ENCODE measurements at regions not wholly inside any gene's neighbourhood (a gene's known extent, or its start where the extent isn't known, plus 50 kb on each side); places are given as distances from the start of the nearest gene placed in this dataset.

GRCh38 chr4:132238697-132239096 is 910.4 kb upstream of the PCDH10 start:
- intact Hi-C loops (cut with DNase I): no loop called here
- H3K4me1 ChIP-seq (replicated peaks): no peaks in the 10 kb centered on the region
- no peaks in the 10 kb centered on the region for H3K9me3 ChIP-seq
- H3K27ac ChIP-seq: no peak overlapping the region
- no peaks in the 10 kb centered on the region for H3K27me3 ChIP-seq (replicated peaks; ENCODE audit: insufficient read depth)
- no peak for TF ChIP-seq POLR2A (IDR thresholded peaks at IDR 0.05)
- TF ChIP-seq CTCF (IDR thresholded peaks at IDR 0.05): no peak
- no peak overlapping the region for H3K4me3 ChIP-seq
- WGBS: 74% methylated on average over 1 of the region's 1 CpG
- no peak for DNase-seq (ENCODE audit: low spot score)
- H3K36me3 ChIP-seq: no peaks in the 10 kb centered on the region

GRCh38 chr4:132240081-132240480 is 909.0 kb upstream of the PCDH10 start:
- WGBS: 58% methylated on average over 4 of the region's 4 CpGs
- Histone ChIP-seq H3K4me3 (no peak overlapping the region), H3K27me3 (replicated peaks; ENCODE audit: insufficient read depth) (no peaks in the 10 kb centered on the region), H3K9me3 (no peaks in the 10 kb centered on the region), H3K27ac (no peak overlapping the region), H3K36me3 (no peaks in the 10 kb centered on the region), H3K4me1 (replicated peaks) (no peaks in the 10 kb centered on the region)
- intact Hi-C loops (cut with DNase I): no loop called here
- TF ChIP-seq CTCF (IDR thresholded peaks at IDR 0.05) (no peak), POLR2A (IDR thresholded peaks at IDR 0.05) (no peak), POLR2AphosphoS5 (IDR thresholded peaks at IDR 0.05) (no peak)
- DNase-seq (ENCODE audit: low spot score): no peak

GRCh38 chr4:132245319-132245718 is 903.8 kb upstream of the PCDH10 start:
- TF ChIP-seq POLR2AphosphoS5 (IDR thresholded peaks at IDR 0.05) (no peak), POLR2A (IDR thresholded peaks at IDR 0.05) (no peak), CTCF (IDR thresholded peaks at IDR 0.05) (no peak)
- Histone ChIP-seq H3K4me1 (replicated peaks) (no peaks in the 10 kb centered on the region), H3K27ac (no peak overlapping the region), H3K36me3 (no peaks in the 10 kb centered on the region), H3K9me3 (no peaks in the 10 kb centered on the region), H3K4me3 (no peak overlapping the region), H3K27me3 (replicated peaks; ENCODE audit: insufficient read depth) (no peaks in the 10 kb centered on the region)
- 38% methylated on average over 3 of the region's 3 CpGs for WGBS
- DNase-seq (ENCODE audit: low spot score): no peak
- intact Hi-C loops (cut with DNase I): no loop called here

- no peak overlapping the region for H3K27ac ChIP-seq
- no peak overlapping the region for H3K4me3 ChIP-seq
- H3K9me3 ChIP-seq: no peaks in the 10 kb centered on the region
- intact Hi-C loops (cut with DNase I): no loop called here
- no peaks in the 10 kb centered on the region for H3K27me3 ChIP-seq (replicated peaks; ENCODE audit: insufficient read depth)
- no peaks in the 10 kb centered on the region for H3K4me1 ChIP-seq (replicated peaks)
- no peak for TF ChIP-seq POLR2AphosphoS5 (IDR thresholded peaks at IDR 0.05)
- no peak for TF ChIP-seq POLR2A (IDR thresholded peaks at IDR 0.05)
- TF ChIP-seq CTCF (IDR thresholded peaks at IDR 0.05): no peak
- DNase-seq (ENCODE audit: low spot score): no peak
- no peaks in the 10 kb centered on the region for H3K36me3 ChIP-seq
These were observed 884.9 kb upstream of the PCDH10 start for GRCh38 chr4:132264176-132264575.

- DNase-seq (ENCODE audit: low spot score): no peak
- Histone ChIP-seq H3K27ac (no peak overlapping the region), H3K9me3 (no peaks in the 10 kb centered on the region), H3K27me3 (replicated peaks; ENCODE audit: insufficient read depth) (no peaks in the 10 kb centered on the region), H3K36me3 (no peaks in the 10 kb centered on the region), H3K4me3 (no peak overlapping the region), H3K4me1 (replicated peaks) (no peaks in the 10 kb centered on the region)
- WGBS: 50% methylated on average over 3 of the region's 3 CpGs
- TF ChIP-seq CTCF (IDR thresholded peaks at IDR 0.05) (no peak), POLR2A (IDR thresholded peaks at IDR 0.05) (no peak), POLR2AphosphoS5 (IDR thresholded peaks at IDR 0.05) (no peak)
- intact Hi-C loops (cut with DNase I): no loop called here
These were observed 882.7 kb upstream of the PCDH10 start for GRCh38 chr4:132266374-132266773.

All from prostate gland (tissue), 2 donors.